GM18499 (cell line): ENCODE measurements at regions not wholly inside any gene's neighbourhood (a gene's known extent, or its start where the extent isn't known, plus 50 kb on each side); places are given as distances from the start of the nearest gene placed in this dataset.

ENCODE experiments used
- ATAC-seq: cut with Tn5 transposase; IDR thresholded peaks from one replicate; pipeline ENCODE4 v1.9.1; 2021; ENCODE audit warnings: moderate number of reproducible peaks; ENCODE audit not compliant: insufficient read depth, unreplicated experiment

GRCh38 chr10:128851281-128851680, 615.8 kb upstream of the MGMT start:
- ATAC-seq = no peak

DNA sequence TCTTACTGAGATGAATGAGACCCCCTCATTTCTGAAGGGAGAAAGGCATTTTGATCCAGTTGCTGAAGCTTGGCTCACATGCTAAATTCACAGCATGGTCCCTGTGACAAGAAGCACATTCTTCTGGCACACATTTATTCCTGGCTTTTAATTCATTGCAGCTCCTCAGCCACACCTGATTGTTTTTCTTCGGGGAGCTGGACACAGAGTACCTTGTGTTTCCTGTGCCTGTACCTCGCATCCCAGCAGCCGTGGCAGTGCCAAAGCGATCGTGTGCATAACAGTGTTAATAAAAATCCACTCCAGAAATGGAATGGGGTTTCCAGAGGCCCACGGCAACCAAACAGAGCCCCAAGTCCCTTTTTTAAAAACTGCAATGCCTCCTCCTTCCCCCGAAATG, 615.3 kb upstream of the MGMT start:
- ATAC-seq = no peak

DNA sequence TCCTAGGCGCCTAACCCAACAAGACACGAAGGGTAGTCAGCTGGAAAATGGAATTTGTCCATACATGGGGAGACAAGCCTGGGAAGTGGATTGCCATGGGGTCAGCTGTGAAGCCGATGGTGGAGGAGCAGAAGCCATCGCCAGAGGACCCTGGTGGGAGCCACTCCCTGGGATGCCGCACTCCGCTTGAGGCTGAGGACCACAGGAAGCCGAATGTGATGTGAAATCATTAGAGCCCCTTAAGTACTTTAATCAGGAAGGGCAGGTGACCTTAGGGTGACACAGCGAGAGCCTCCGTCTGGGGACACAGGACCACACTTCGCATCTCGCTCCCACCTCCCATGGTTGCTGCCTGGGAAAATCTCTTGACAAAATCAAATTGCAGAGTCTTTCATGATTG, 614.6 kb upstream of the MGMT start:
- no peak for ATAC-seq

GRCh38 chr10:128852902-128853301, 614.1 kb upstream of the MGMT start:
- ATAC-seq = no peak

- no peak for ATAC-seq
Observed at GRCh38 chr10:128853537-128853936, 613.5 kb upstream of the MGMT start.

- ATAC-seq = no peak
Observed at GRCh38 chr10:128854204-128854603, 612.8 kb upstream of the MGMT start.

- no peak for ATAC-seq
Observed at GRCh38 chr10:128854963-128855362, 612.1 kb upstream of the MGMT start.

GRCh38 chr10:128855618-128856428, 611.2 kb upstream of the MGMT start:
- no peak for ATAC-seq

DNA sequence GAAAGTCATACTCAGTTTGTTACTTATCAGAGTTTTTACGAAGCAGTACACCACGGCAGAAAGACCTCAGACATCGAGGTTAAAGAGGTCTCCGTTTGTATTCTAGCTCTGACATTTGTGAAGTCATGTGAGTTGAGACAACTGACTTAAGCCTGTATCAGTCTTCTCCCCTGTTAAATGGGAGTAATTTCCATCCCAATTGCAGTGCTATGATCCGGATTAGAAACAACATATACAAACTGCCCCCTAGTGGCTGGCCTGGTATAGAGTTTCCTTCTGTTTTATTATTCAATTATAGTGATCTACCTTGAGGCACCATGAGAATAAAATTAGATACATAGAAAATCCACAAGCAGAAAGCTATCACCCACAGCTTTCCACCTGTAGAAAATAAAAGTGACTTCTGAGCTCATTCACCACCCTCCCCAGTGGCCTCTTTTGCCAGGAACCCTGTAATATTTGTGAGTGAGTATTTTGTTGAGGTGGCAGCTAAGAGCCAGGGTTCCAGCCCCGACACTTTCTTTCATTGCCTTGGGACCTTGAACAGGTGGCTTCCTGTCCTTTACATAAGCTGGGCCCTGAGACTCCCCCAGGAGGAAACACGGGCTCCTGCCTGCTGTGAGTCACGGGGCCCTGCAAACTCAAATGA, 607.2 kb upstream of the MGMT start:
- no peak for ATAC-seq

DNA sequence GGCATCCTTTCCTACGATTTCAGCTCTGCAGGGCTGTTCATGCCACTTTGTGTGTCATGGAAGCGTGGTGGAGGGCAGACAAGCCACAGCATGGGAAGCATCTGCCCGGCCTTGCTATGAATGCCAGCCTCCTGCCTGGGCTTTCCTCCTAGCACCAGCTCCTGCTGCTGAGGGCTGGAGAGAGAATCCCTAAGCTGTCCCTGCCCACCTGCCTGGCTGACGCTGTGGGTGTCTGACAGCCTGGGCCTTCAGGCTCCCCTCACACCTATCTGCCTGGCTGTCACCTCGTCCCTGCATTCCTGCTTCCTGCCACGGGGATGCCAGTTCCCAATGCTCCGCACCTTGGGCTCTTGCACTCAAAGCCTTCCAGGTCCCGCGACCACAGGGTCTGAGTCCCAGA, 606.5 kb upstream of the MGMT start:
- no peak for ATAC-seq

GRCh38 chr10:128861018-128861901, 605.8 kb upstream of the MGMT start:
- no peak for ATAC-seq

DNA sequence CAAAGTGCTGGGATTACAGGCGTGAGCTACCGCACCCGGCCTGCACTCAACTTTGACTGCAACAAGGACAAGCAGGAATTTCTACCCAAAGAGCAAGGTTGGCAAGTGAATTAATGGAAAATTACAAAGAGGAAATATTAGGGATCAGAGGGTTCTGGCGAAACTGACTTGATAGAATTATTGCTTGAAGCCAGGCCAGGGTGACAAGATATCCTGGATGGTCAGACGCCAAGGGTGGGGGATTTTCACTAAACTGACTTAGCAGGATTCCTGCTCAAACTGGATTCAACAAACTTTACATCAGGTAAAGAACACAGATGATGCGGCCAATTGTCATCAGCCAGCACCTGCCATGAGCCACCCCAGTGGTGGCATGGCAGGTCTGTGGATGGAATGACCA, 603.6 kb upstream of the MGMT start:
- no peak for ATAC-seq

DNA sequence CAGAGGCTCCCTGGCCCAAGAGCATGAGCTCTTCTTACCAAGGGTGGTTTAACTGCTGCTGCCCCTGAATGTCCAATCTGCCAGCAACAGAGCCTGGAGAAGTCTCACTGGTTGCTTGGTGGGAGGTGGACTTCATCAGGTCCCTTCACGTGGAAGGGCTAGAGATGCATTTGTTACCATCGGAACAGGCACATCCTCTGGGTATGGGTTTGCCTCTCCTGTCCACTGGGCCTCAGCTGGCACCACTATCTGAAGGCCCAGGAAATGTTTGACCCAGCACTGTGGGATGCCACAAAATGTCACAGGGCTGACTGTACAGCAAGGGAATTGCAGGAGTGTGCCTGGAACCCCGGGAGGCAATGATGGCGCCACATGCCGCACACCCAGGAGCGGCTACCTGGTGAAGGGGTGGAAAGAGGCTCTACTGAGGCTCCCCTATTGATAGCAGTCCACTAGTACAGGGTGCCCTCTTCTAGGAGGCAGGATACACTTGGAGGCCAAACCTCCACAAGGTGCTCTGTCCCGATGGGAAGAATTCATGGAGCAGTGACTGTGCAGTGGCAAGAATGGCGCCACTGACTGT, 603.1 kb upstream of the MGMT start:
- ATAC-seq = no peak

DNA sequence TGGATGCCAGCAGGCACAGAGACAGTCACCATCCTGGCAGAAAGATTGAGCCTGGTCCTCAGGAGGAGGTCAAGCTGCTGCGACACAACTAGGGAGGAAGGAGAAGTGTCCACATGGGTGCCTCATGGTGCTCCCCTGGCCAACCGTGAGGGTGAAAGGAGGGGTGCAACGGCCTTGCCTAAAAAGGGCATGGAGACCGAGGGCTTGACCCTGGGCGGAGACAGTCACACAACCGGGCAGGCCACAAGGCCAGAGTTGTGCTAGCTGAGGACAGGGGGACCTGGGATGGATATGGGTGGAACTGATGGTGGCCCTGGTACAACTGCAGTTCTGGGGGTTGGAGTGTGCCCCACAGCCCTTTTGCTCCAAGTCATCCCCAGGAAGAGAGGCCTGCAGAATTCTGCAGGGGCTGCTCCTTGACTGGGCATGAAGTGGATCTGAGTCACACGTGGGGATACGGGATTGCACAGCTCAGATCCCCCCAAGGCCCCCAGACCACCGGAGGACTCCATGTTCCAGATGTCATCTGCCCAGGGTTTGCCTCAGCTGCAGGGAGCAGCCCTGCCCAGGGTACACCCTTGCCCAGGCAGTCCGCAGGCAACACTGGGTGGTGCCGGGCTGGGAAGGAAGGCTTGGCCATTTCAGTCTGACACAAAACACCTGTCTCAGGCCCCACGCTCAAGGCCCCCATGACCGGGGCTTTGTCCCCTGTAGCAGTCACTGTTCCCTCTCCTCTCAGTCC, 602.3 kb upstream of the MGMT start:
- no peak for ATAC-seq

DNA sequence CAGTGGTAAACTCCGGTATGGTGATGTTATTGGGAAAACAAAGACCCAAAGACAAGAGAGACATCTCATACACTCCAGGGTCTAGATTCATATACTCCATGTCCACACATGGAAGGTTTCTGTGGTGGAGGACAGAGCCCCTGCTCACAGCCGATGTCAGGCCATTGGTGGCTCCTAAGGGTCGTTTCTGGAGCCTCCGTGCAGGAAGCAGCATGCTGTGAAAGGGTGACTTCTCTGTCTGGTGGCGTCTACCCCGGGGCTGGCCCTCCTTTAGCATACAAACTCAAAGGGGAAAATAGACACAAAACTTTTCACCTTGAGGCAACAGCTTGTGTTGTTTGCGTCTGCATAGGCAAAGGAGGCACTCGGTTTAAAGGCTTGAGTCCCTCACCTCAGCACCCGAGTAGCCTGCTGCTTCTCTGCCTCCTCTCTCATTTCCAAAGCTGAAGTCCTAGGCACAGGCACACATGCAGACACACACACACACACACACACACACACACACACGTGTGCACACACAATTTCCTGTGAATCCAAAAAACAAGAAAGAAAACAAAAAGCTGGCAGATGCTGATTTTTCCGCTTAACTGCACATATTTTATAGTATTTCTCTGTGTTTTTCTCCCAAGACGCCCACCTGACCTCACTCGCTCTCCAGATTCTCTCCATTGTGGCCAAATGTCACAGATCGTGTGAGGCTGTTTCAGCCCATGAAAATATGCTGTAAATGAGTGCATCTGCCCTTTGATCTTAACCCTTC, 601.4 kb upstream of the MGMT start:
- ATAC-seq = no peak

DNA sequence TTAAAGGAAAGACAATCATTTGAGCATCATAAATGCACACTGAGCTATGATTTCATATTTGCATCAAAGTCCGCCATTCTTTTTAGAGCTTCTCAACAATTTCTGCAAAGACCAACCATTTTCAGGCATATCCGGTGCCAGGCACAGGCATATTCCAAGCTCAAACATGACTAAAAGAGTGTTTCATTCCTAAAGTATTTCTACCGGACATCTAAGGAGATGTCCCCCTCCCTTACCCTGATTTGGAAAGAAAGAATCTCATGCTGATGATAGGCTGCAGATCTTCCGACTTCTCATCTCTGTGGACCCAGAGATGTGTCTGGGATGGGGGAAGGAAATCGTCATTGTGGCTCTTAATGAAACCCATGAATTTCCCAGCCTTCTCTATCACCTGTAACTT, 600.5 kb upstream of the MGMT start:
- no peak for ATAC-seq

GRCh38 chr10:128867210-128867609, 599.8 kb upstream of the MGMT start:
- ATAC-seq = no peak

GRCh38 chr10:128867819-128868218, 599.2 kb upstream of the MGMT start:
- no peak for ATAC-seq

DNA sequence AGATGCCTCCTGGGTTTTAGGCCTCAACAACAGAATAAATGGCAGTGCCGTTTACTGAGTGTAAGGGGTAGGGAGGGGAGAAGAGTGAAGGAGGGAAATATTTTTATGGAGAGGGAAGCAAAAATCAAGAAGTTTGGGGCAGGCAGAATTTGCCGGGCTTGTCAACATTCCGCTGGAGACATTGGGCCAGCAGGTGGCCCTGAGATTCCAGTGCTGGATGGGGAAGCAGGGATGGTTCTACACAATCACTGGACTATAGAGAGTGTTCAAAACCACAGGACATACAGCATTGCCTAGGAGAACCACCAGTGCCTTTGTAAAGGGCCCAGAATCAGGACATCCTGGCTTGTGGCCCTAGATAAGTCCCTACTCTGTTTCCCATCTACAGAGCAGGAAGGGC, 598.6 kb upstream of the MGMT start:
- no peak for ATAC-seq
